ENCODE measurements at regions not wholly inside any gene's neighbourhood (a gene's known extent, or its start where the extent isn't known, plus 50 kb on each side); places are given as distances from the start of the nearest gene placed in this dataset.

DNA sequence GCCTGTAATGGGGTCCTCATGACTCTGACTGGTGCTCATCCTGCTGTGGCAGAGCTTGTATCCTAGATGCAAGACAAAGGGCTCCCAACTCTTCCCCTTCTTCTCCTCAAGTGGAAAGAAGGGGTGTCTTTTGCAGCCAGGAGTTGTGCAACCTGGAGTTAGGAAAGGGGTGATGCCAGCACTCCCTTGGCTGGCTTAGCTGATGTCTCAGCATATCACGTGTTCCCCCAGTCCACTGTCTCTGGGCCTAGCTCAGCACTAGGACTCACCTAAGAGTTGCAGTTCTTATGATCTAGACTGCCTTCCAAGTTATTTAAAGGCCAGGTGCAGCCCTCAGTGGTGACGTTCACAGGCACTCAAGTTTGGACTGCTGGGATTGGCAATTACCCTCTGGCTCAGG is 146.2 kb upstream of the GORAB start:
- H3K4me1 ChIP-seq (ENCODE audit: control insufficient read depth, insufficient read depth, low read length): no peaks in the 10 kb centered on the region

DNA sequence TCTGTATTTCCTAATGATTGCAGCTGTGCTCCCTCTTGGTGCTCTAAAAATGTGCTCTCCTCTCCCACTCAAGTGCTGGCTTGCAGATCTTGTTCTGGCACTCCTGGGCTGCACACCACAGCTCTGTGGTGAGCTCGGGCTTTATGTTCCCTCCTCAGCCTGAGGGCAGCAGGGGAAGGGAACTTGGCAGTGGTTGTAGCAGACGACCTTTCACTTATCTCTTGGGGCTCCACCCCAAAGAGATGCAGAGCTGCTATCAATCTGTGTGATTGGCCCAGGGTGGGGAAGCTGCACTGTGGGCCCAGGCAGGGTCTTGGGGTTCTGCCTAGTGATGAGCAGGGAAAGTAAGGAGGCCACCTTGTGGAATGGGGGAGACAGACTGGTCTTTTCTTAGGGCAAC is 143.5 kb upstream of the GORAB start:
- no peak overlapping the region for H3K27ac ChIP-seq (ENCODE audit: low read depth, low read length)
- H3K27me3 ChIP-seq (ENCODE audit: control insufficient read depth, insufficient read depth, low read length): no peaks in the 10 kb centered on the region
- no peak for DNase-seq (ENCODE audit: low read depth in 4 of 6, low spot score in 6 of 6)
- 77% methylated on average over 2 of the region's 2 CpGs for WGBS (ENCODE audit: insufficient coverage)
- H3K36me3 ChIP-seq (ENCODE audit: control insufficient read depth, insufficient read depth, low read length): no peaks in the 10 kb centered on the region
- no peak overlapping the region for H3K4me3 ChIP-seq (ENCODE audit: low read depth, low read length)
- no peaks in the 10 kb centered on the region for H3K4me1 ChIP-seq (ENCODE audit: control insufficient read depth, insufficient read depth, low read length)
- no peaks in the 10 kb centered on the region for H3K9me3 ChIP-seq (ENCODE audit: control insufficient read depth, insufficient read depth, low read length)

More for the DNA sequence above, 146.2 kb upstream of the GORAB start:
- no peak for DNase-seq (ENCODE audit: low read depth in 4 of 6, low spot score in 6 of 6)
- no peaks in the 10 kb centered on the region for H3K36me3 ChIP-seq (ENCODE audit: control insufficient read depth, insufficient read depth, low read length)
- H3K9me3 ChIP-seq (ENCODE audit: control insufficient read depth, insufficient read depth, low read length): no peaks in the 10 kb centered on the region
- H3K4me3 ChIP-seq (ENCODE audit: low read depth, low read length): no peak overlapping the region
- WGBS (ENCODE audit: insufficient coverage): 83% methylated on average over 2 of the region's 2 CpGs
- no peak overlapping the region for H3K27ac ChIP-seq (ENCODE audit: low read depth, low read length)
- no peaks in the 10 kb centered on the region for H3K27me3 ChIP-seq (ENCODE audit: control insufficient read depth, insufficient read depth, low read length)

DNA sequence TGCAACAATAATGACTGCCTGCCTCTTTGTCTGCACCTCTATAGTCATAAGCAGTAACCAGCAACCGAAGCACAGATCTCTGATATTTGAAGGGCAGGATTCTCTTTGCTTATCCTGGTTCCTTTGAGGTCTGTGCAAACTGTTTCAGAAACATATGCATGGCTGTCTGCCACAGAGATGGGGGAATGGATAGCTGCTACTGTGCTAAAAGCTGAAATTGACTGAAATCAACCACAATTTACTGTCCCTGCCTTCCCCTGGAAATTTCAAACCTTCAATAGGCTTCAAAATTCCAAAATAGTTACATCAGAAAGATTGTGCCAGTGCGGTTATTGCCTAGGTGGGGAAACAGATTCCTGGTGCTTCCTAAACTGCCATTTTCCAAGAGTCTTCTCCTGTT is 136.8 kb upstream of the GORAB start:
- H3K4me1 ChIP-seq (ENCODE audit: control insufficient read depth, insufficient read depth, low read length): no peaks in the 10 kb centered on the region
- no peak overlapping the region for H3K27ac ChIP-seq (ENCODE audit: low read depth, low read length)
- no peaks in the 10 kb centered on the region for H3K36me3 ChIP-seq (ENCODE audit: control insufficient read depth, insufficient read depth, low read length)
- no peaks in the 10 kb centered on the region for H3K27me3 ChIP-seq (ENCODE audit: control insufficient read depth, insufficient read depth, low read length)
- WGBS (ENCODE audit: insufficient coverage): no CpG with 5 or more reads among the region's 2 CpGs
- no peak overlapping the region for H3K4me3 ChIP-seq (ENCODE audit: low read depth, low read length)
- H3K9me3 ChIP-seq (ENCODE audit: control insufficient read depth, insufficient read depth, low read length): peaks cover 1% of the 10 kb centered on the region
- DNase-seq (ENCODE audit: low read depth in 4 of 6, low spot score in 6 of 6): no peak

DNA sequence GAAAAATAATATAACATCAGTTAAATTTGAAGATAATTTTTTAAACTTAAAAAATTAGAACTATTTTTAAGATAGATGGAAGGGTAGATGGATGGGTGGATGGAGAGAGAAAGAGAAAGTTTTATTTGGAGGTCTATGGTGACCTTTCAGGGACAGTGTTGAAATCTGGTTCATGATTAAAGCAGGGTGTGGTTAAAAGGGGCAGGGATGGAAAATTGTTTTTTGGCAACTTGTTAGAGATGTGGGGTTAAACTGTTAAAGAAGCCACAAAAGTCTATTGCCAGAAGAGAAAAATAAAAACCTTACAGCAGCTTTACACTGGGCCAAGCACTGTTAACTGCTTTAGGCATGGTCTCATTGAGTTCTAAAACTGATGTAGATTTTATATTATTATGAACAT is 134.9 kb upstream of the GORAB start:
- Histone ChIP-seq H3K27me3 (ENCODE audit: control insufficient read depth, insufficient read depth, low read length) (no peaks in the 10 kb centered on the region), H3K9me3 (ENCODE audit: control insufficient read depth, insufficient read depth, low read length) (peaks cover 1% of the 10 kb centered on the region), H3K4me1 (ENCODE audit: control insufficient read depth, insufficient read depth, low read length) (no peaks in the 10 kb centered on the region), H3K4me3 (ENCODE audit: low read depth, low read length) (no peak overlapping the region), H3K36me3 (ENCODE audit: control insufficient read depth, insufficient read depth, low read length) (no peaks in the 10 kb centered on the region), H3K27ac (ENCODE audit: low read depth, low read length) (no peak overlapping the region)
- no peak for DNase-seq (ENCODE audit: low read depth in 4 of 6, low spot score in 6 of 6)

DNA sequence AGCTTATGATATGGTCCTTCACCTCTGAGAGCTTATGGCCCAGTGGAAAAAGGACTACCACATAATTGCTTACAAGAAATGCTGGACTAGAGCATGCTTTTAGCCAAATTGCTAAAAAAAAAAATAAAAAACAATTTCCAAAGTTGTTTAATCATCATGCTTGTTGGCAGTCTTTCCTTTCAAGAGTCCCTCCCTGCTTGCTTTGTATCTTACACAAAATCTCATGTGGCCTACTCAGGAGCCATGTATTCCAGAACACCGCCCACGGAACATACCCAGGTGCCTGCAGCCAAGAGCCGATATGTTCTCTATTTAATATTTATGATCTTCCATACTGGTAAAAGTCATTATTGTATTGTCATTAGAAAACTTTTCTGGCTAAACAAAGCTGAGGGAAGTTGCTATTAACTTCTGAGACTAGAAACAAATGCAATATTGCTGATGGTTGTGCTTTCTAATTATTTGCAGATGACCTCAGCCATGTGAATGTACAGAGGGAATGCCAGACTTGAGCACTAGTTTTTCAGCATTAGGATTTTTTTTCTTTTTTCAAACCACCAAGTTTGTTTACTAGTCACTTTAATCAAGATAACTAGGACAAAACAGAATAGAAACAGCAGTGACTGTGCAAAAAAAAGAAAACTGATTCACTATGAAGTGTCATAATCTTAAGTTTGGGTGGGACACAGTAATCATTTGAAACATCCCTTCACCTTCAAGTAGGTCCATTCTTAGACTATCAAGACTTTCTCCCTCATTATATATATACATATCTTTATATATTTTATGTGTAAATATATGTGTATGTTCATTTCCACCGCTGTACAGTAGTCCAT is 129.3 kb upstream of the GORAB start:
- no peak overlapping the region for H3K4me3 ChIP-seq (ENCODE audit: low read depth, low read length)
- no peak for DNase-seq (ENCODE audit: low read depth in 4 of 6, low spot score in 6 of 6)
- H3K27ac ChIP-seq (ENCODE audit: low read depth, low read length): no peak overlapping the region
- H3K4me1 ChIP-seq (ENCODE audit: control insufficient read depth, insufficient read depth, low read length): no peaks in the 10 kb centered on the region
- H3K36me3 ChIP-seq (ENCODE audit: control insufficient read depth, insufficient read depth, low read length): no peaks in the 10 kb centered on the region
- no peaks in the 10 kb centered on the region for H3K27me3 ChIP-seq (ENCODE audit: control insufficient read depth, insufficient read depth, low read length)
- no peaks in the 10 kb centered on the region for H3K9me3 ChIP-seq (ENCODE audit: control insufficient read depth, insufficient read depth, low read length)
- WGBS (ENCODE audit: insufficient coverage): no CpG with 5 or more reads among the region's 4 CpGs

DNA sequence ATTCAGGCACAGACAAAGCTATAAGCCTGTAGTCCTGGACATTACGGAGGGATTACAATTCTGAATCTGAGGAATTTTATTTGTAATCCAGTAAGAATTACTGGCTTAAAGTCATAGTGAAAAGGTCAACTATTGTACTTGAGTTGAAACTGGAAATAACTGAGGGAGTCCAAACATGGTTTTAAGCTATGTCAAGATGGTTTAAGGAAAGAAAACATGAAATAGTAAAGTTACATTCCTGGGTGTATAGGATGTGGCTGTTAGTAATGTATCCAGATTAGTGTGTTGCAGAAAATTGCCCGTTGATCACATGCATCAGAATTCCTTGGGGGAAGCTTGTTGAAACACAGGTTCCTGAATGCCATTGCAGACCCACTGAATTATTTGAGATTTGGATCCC is 124.8 kb upstream of the GORAB start:
- H3K4me3 ChIP-seq (ENCODE audit: low read depth, low read length): no peak overlapping the region
- no CpG with 5 or more reads among the region's 2 CpGs for WGBS (ENCODE audit: insufficient coverage)
- no peaks in the 10 kb centered on the region for H3K9me3 ChIP-seq (ENCODE audit: control insufficient read depth, insufficient read depth, low read length)
- no peaks in the 10 kb centered on the region for H3K4me1 ChIP-seq (ENCODE audit: control insufficient read depth, insufficient read depth, low read length)
- no peaks in the 10 kb centered on the region for H3K27me3 ChIP-seq (ENCODE audit: control insufficient read depth, insufficient read depth, low read length)
- DNase-seq (ENCODE audit: low read depth in 4 of 6, low spot score in 6 of 6): no peak
- H3K36me3 ChIP-seq (ENCODE audit: control insufficient read depth, insufficient read depth, low read length): no peaks in the 10 kb centered on the region
- H3K27ac ChIP-seq (ENCODE audit: low read depth, low read length): no peak overlapping the region

DNA sequence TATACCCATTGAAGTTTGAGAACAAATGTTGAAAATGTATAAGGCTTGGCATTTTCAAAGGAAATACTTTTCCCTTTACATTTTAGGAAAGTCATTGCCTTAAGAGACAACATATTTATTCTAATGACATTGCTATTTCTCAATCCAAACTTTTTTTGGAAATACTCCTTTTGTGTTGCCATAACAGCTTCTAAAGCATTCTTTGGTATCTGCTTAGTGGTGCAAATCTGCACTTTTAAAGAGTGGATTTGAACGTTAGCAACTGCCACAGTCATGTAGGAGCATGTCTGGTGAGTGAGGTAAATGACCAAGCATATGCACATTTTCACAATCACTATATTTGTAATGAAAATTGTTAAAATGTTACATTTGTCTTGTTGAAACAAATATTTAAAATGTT is 124.4 kb upstream of the GORAB start:
- no peaks in the 10 kb centered on the region for H3K4me1 ChIP-seq (ENCODE audit: control insufficient read depth, insufficient read depth, low read length)

DNA sequence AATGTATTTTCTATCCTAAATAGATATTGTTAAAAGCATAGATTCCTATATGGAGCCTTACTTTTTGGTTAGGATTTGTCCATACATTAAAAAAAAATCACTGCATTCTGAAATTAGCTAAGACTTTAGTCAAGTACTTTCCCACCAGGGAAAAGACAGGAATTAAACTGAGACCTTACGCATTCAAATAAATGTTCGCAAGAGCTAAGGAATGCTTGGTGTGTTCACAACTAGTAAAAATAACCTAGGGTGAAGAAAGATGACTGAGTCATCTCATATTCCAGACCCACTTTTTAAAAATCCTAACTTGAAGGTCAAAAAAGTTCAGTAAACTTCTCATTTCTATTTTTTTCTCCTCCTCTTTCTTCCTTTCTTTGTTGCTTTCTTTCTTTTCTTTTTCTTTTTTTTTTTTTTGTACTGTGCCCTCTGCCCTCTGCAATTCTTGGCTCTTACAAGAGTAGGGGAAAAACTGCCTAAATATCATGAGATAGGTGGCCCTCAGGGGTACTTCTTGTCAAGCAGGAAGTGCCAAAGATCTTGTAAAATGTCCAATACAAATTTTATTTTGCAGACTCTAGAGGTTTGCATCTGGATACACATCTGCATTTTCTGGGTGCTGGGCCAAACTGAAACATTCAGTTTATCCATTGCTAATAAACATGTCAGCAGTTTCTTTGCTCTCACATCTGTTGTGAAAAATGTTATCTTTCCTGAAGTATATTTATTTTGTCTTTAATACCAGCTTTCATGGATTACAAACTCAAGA is 121.4 kb upstream of the GORAB start:
- H3K4me1 ChIP-seq (ENCODE audit: control insufficient read depth, insufficient read depth, low read length): no peaks in the 10 kb centered on the region
- no peaks in the 10 kb centered on the region for H3K9me3 ChIP-seq (ENCODE audit: control insufficient read depth, insufficient read depth, low read length)
- no peak overlapping the region for H3K27ac ChIP-seq (ENCODE audit: low read depth, low read length)
- no peak overlapping the region for H3K4me3 ChIP-seq (ENCODE audit: low read depth, low read length)
- WGBS (ENCODE audit: insufficient coverage): no CpG with 5 or more reads among the region's 2 CpGs
- DNase-seq (ENCODE audit: low read depth in 4 of 6, low spot score in 6 of 6): peak in 1 of 6 donors; percentile 15
- H3K36me3 ChIP-seq (ENCODE audit: control insufficient read depth, insufficient read depth, low read length): no peaks in the 10 kb centered on the region
- H3K27me3 ChIP-seq (ENCODE audit: control insufficient read depth, insufficient read depth, low read length): no peaks in the 10 kb centered on the region

More for the DNA sequence above, 124.4 kb upstream of the GORAB start:
- Histone ChIP-seq H3K36me3 (ENCODE audit: control insufficient read depth, insufficient read depth, low read length) (no peaks in the 10 kb centered on the region), H3K9me3 (ENCODE audit: control insufficient read depth, insufficient read depth, low read length) (no peaks in the 10 kb centered on the region), H3K4me3 (ENCODE audit: low read depth, low read length) (no peak overlapping the region), H3K27me3 (ENCODE audit: control insufficient read depth, insufficient read depth, low read length) (no peaks in the 10 kb centered on the region), H3K27ac (ENCODE audit: low read depth, low read length) (no peak overlapping the region)
- WGBS (ENCODE audit: insufficient coverage): no CpG with 5 or more reads among the region's 1 CpG
- DNase-seq (ENCODE audit: low read depth in 4 of 6, low spot score in 6 of 6): no peak

DNA sequence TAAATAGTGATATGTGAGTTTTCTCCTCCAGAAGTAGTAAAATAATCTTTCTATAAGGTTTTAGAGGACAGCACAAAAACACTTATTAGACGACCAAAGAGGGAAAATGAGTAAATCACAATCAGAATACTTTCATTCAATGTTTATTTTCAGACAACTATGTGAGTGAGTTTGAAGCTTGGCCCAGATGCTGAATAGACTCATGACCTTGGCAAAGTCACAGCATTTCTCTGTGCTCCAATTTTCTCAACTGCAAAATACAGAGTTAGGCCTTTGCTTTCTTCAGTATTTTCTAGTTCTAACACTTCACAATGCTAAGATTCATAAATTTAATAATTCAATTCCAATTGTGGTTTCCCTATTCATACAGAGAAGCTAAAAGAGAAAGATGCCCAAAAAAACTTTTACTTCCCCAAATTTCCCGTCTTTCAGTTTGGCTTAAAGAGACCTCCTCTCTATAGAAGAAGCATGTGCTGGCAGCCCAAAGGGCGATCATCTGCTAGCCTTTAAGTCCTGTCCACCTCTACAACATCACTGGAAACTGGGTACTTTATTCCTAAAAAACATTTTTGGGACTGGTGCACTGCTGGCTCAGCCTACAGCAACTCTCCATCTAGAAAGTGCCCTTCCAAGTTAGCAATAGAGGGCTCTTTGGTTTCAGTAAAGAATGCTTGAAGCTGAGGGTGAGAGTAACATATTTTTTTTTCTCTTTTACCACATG is 116.8 kb upstream of the GORAB start:
- Histone ChIP-seq H3K4me3 (ENCODE audit: low read depth, low read length) (no peak overlapping the region), H3K4me1 (ENCODE audit: control insufficient read depth, insufficient read depth, low read length) (no peaks in the 10 kb centered on the region), H3K36me3 (ENCODE audit: control insufficient read depth, insufficient read depth, low read length) (no peaks in the 10 kb centered on the region), H3K27me3 (ENCODE audit: control insufficient read depth, insufficient read depth, low read length) (no peaks in the 10 kb centered on the region), H3K9me3 (ENCODE audit: control insufficient read depth, insufficient read depth, low read length) (no peaks in the 10 kb centered on the region), H3K27ac (ENCODE audit: low read depth, low read length) (peak overlapping the region; percentile 33)
- no peak for DNase-seq (ENCODE audit: low read depth in 4 of 6, low spot score in 6 of 6)
- 100% methylated on average over 1 of the region's 3 CpGs for WGBS (ENCODE audit: insufficient coverage)
